GM23338 (cell line): ENCODE measurements at regions not wholly inside any gene's neighbourhood (a gene's known extent, or its start where the extent isn't known, plus 50 kb on each side); places are given as distances from the start of the nearest gene placed in this dataset.
A peak's percentile ranks its signal among the peaks of the same experiment; 100 is the strongest.

Source experiments
- ATAC-seq: fragments of 200-7000 bp; cut with Tn5 transposase; 3 replicates; pipeline ENCODE4 v1.9.1; 2020
- DNase-seq: peaks from one replicate; pipeline ENCODE4 v3.0.0-alpha.2; 2015; ENCODE audit warnings: low spot score
- H2AFZ ChIP-seq: fragments of 200-600 bp; sonication (generic); 2 replicates; pipeline ENCODE4 v1.8.0; 2016; ENCODE audit warnings: antibody characterized with exemption, mild to moderate bottlenecking, moderate library complexity
- H3F3A ChIP-seq: fragments of 200-600 bp; sonication (generic); replicated peaks from 2 replicates; pipeline ENCODE4 v1.8.0; 2017; ENCODE audit warnings: antibody characterized with exemption, mixed run types, low read depth
- H3K27ac ChIP-seq: fragments of 200-600 bp; sonication (generic); 2 replicates; pipeline ENCODE4 v1.6.1; 2016; ENCODE audit warnings: low read depth
- H3K27me3 ChIP-seq: fragments of 200-600 bp; sonication (generic); 2 replicates; pipeline ENCODE4 v1.8.0; 2016; ENCODE audit warnings: mild to moderate bottlenecking, mixed run types, moderate library complexity; ENCODE audit not compliant: insufficient read depth
- H3K36me3 ChIP-seq: fragments of 200-600 bp; sonication (generic); 2 replicates; pipeline ENCODE4 v1.8.0; 2016; ENCODE audit warnings: mild to moderate bottlenecking; ENCODE audit not compliant: insufficient read depth
- H3K4me1 ChIP-seq: fragments of 200-600 bp; sonication (generic); 2 replicates; pipeline ENCODE4 v1.8.0; 2016; ENCODE audit warnings: mild to moderate bottlenecking, moderate library complexity; ENCODE audit not compliant: insufficient read depth
- H3K4me2 ChIP-seq: fragments of 200-600 bp; sonication (generic); 2 replicates; pipeline ENCODE4 v1.7.1; 2017; ENCODE audit warnings: mixed run types
- H3K4me3 ChIP-seq: fragments of 200-600 bp; sonication (generic); 2 replicates; pipeline ENCODE4 v1.6.1; 2016; ENCODE audit warnings: mixed run types
- H3K79me2 ChIP-seq: fragments of 200-600 bp; sonication (generic); replicated peaks from 2 replicates; pipeline ENCODE4 v1.8.0; 2017; ENCODE audit warnings: mild to moderate bottlenecking; ENCODE audit not compliant: insufficient read depth
- H3K9me2 ChIP-seq: fragments of 200-600 bp; sonication (generic); 2 replicates; pipeline ENCODE4 v1.8.0; 2017; ENCODE audit not compliant: insufficient read depth
- H4K20me1 ChIP-seq: fragments of 200-600 bp; sonication (generic); replicated peaks from 2 replicates; pipeline ENCODE4 v1.8.0; 2017; ENCODE audit warnings: mild to moderate bottlenecking; ENCODE audit not compliant: insufficient read depth
- H3K27ac Mint-ChIP-seq: 2 replicates; pipeline ENCODE4 v1.8.0; 2020; ENCODE audit warnings: inconsistent platforms, mild to moderate bottlenecking, moderate library complexity, mixed read lengths
- H3K27me3 Mint-ChIP-seq: 3 replicates; pipeline ENCODE4 v1.8.0; 2022; ENCODE audit warnings: low read depth, mild to moderate bottlenecking, moderate library complexity, mixed read lengths, inconsistent platforms; ENCODE audit not compliant: insufficient read depth, poor library complexity
- H3K36me3 Mint-ChIP-seq: 3 replicates; pipeline ENCODE4 v1.8.0; 2021; ENCODE audit warnings: low read depth, mild to moderate bottlenecking, inconsistent platforms, moderate library complexity, mixed read lengths
- H3K4me1 Mint-ChIP-seq: 3 replicates; pipeline ENCODE4 v1.8.0; 2020; ENCODE audit warnings: mild to moderate bottlenecking, inconsistent platforms, mixed read lengths
- H3K4me3 Mint-ChIP-seq: 3 replicates; pipeline ENCODE4 v1.8.0; 2021; ENCODE audit warnings: moderate library complexity, mild to moderate bottlenecking, inconsistent platforms, mixed read lengths
- H3K9me3 Mint-ChIP-seq: 3 replicates; pipeline ENCODE4 v1.8.0; 2020; ENCODE audit warnings: moderate library complexity, mild to moderate bottlenecking, inconsistent platforms, mixed read lengths
- ETS1 ChIP-seq: IDR thresholded peaks from 2 replicates; pipeline ENCODE4 v1.6.1; 2016; ENCODE audit warnings: antibody characterized with exemption
- EZH2phosphoT487 ChIP-seq: fragments of 200-600 bp; sonication (generic); IDR thresholded peaks from one replicate; pipeline ENCODE4 v1.8.1; 2018; ENCODE audit warnings: antibody characterized with exemption; ENCODE audit not compliant: unreplicated experiment
- JUNB ChIP-seq: IDR thresholded peaks from one replicate; pipeline ENCODE4 v1.6.1; 2016; ENCODE audit warnings: antibody characterized with exemption; ENCODE audit not compliant: unreplicated experiment
- NANOG ChIP-seq: IDR thresholded peaks from 2 replicates; pipeline ENCODE4 v1.6.1; 2016; ENCODE audit warnings: antibody characterized with exemption, borderline replicate concordance
- POLR2AphosphoS5 ChIP-seq: IDR thresholded peaks from 2 replicates; pipeline ENCODE4 v1.6.1; 2016; ENCODE audit warnings: antibody characterized with exemption, low read depth
- TF ChIP-seq, protein P1 (sequence below), 2 experiments: fragments of 200-600 bp in 1 of 2; sonication (generic) in 1 of 2; conservative IDR thresholded peaks; 2 replicates each; pipeline versions ENCODE4 v1.5.1 to v1.6.1; 2016 to 2017; ENCODE audit warnings: antibody characterized with exemption in 2 of 2, low read depth in 2 of 2, mild to moderate bottlenecking in 2 of 2, moderate library complexity in 1 of 2

GRCh38 chr5:74934949-74935751 is 69.0 kb upstream of the FAM169A start:
- ATAC-seq, result peak; percentile 78
- Mint-ChIP-seq H3K9me3 (no peaks in the 10 kb centered on the region), H3K27ac (no peak overlapping the region), H3K4me3 (no peak overlapping the region), H3K27me3 (peaks cover 2% of the 10 kb centered on the region), H3K36me3 (no peaks in the 10 kb centered on the region), H3K4me1 (peaks cover 12% of the 10 kb centered on the region)
- H3K79me2 ChIP-seq, result no peaks in the 10 kb centered on the region
- no peaks in the 10 kb centered on the region for H3K9me2 ChIP-seq
- H3K4me2 ChIP-seq, result no peak overlapping the region
- no peak overlapping the region for H3K27ac ChIP-seq
- TF ChIP-seq, protein P1, sequence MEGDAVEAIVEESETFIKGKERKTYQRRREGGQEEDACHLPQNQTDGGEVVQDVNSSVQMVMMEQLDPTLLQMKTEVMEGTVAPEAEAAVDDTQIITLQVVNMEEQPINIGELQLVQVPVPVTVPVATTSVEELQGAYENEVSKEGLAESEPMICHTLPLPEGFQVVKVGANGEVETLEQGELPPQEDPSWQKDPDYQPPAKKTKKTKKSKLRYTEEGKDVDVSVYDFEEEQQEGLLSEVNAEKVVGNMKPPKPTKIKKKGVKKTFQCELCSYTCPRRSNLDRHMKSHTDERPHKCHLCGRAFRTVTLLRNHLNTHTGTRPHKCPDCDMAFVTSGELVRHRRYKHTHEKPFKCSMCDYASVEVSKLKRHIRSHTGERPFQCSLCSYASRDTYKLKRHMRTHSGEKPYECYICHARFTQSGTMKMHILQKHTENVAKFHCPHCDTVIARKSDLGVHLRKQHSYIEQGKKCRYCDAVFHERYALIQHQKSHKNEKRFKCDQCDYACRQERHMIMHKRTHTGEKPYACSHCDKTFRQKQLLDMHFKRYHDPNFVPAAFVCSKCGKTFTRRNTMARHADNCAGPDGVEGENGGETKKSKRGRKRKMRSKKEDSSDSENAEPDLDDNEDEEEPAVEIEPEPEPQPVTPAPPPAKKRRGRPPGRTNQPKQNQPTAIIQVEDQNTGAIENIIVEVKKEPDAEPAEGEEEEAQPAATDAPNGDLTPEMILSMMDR (conservative IDR thresholded peaks at IDR 0.05; ENCODE audit: low read depth in 2 of 2), result peak; percentile 46 to 68
- no peak for TF ChIP-seq POLR2AphosphoS5
- peak overlapping the region; percentile 64; the same call in 1 of the 2 replicates for H2AFZ ChIP-seq
- no peaks in the 10 kb centered on the region for H3K27me3 ChIP-seq
- H4K20me1 ChIP-seq, result no peaks in the 10 kb centered on the region
- no peak overlapping the region for H3K4me3 ChIP-seq
- H3K36me3 ChIP-seq, result no peaks in the 10 kb centered on the region
- no peaks in the 10 kb centered on the region; the same call in 1 of the 2 replicates for H3K4me1 ChIP-seq
- no peaks in the 10 kb centered on the region for H3F3A ChIP-seq
- peak; percentile 49 for DNase-seq

DNA sequence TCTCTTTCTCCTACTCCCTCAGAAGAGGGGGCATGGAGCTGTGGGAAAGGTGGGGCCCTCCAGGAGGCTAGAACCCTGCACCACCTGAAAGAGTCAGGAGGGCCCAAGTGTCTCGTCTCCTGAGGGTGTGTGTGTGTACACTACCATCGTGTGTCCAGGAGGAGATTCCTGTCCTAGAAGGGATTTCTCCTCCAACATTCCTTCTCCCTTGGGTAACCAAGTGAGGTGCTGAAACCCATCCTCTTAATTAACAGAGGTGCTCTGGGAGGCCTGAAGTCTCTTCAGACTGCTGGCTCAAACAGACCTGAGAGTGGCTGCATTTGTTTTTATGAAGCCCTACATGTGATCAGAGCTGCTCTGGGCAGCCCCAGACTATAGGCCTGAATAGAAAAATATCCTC is 61.1 kb upstream of the FAM169A start:
- Histone ChIP-seq H3K79me2 (no peaks in the 10 kb centered on the region), H3K36me3 (no peaks in the 10 kb centered on the region), H3K4me2 (no peak overlapping the region), H3K27ac (no peak overlapping the region), H4K20me1 (no peaks in the 10 kb centered on the region), H3K9me2 (no peaks in the 10 kb centered on the region), H3K4me3 (no peak overlapping the region), H2AFZ (no peak overlapping the region), H3F3A (no peaks in the 10 kb centered on the region), H3K4me1 (no peaks in the 10 kb centered on the region), H3K27me3 (no peaks in the 10 kb centered on the region)
- H3K27ac Mint-ChIP-seq, result no peak overlapping the region
- DNase-seq, result no peak
- peaks cover 4% of the 10 kb centered on the region for H3K27me3 Mint-ChIP-seq
- no peaks in the 10 kb centered on the region for H3K36me3 Mint-ChIP-seq
- ATAC-seq, result no peak
- TF ChIP-seq POLR2AphosphoS5 (no peak), NANOG (no peak), ETS1 (no peak), EZH2phosphoT487 (no peak), JUNB (no peak)
- TF ChIP-seq, protein P1 (conservative IDR thresholded peaks at IDR 0.05; ENCODE audit: low read depth in 2 of 2), result no peak
- H3K9me3 Mint-ChIP-seq, result no peaks in the 10 kb centered on the region
- H3K4me3 Mint-ChIP-seq, result no peak overlapping the region
- H3K4me1 Mint-ChIP-seq, result peaks cover 2% of the 10 kb centered on the region; the same call in 2 of the 3 replicates
